Natural killer cell (primary cell): ENCODE measurements at regions not wholly inside any gene's neighbourhood (a gene's known extent, or its start where the extent isn't known, plus 50 kb on each side); places are given as distances from the start of the nearest gene placed in this dataset.

Experiments used
- ATAC-seq, 3 donors: fragments of 150-1000 bp in 2 of 3; fragments of 200-7000 bp in 1 of 3; cut with Tn5 transposase; 1 replicate in 1 of 3; 2 replicates in 2 of 3; pipeline ENCODE4 v1.10.0; 2021; ENCODE audit warnings: mild to moderate bottlenecking in 2 of 3, moderate library complexity in 2 of 3
- DNase-seq, 2 donors: peaks; one replicate each; pipeline versions ENCODE4 v3.0.0 to v3.0.0-alpha.2; 2013 to 2021; ENCODE audit warnings: mixed read lengths in 1 of 2
- H3K27ac ChIP-seq: one replicate; pipeline ENCODE4 v1.5.1; 2013; ENCODE audit warnings: mild to moderate bottlenecking, low read length
- H3K27me3 ChIP-seq: one replicate; pipeline ENCODE4 v1.6.1; 2013; ENCODE audit warnings: low read length; ENCODE audit not compliant: control insufficient read depth, insufficient read depth
- H3K36me3 ChIP-seq: one replicate; pipeline ENCODE4 v1.6.1; 2013; ENCODE audit warnings: low read length; ENCODE audit not compliant: control insufficient read depth, insufficient read depth
- H3K4me1 ChIP-seq: one replicate; pipeline ENCODE4 v1.6.1; 2013; ENCODE audit warnings: low read length; ENCODE audit not compliant: control insufficient read depth, insufficient read depth
- H3K4me3 ChIP-seq: one replicate; pipeline ENCODE4 v1.5.1; 2013; ENCODE audit warnings: low read length
- H3K9me3 ChIP-seq: one replicate; pipeline ENCODE4 v1.6.1; 2013; ENCODE audit warnings: low read length; ENCODE audit not compliant: control insufficient read depth, insufficient read depth
- H3K27ac Mint-ChIP-seq, 2 donors: one replicate each; pipeline ENCODE4 v1.8.0; 2022; ENCODE audit warnings: mild to moderate bottlenecking in 2 of 2, mixed read lengths in 2 of 2, moderate library complexity in 1 of 2
- H3K27me3 Mint-ChIP-seq, 2 donors: one replicate each; pipeline ENCODE4 v1.8.0; 2022; ENCODE audit warnings: low read depth in 2 of 2, mixed read lengths in 2 of 2
- H3K36me3 Mint-ChIP-seq: one replicate; pipeline ENCODE4 v1.8.0; 2022; ENCODE audit warnings: mixed read lengths
- H3K4me1 Mint-ChIP-seq, 2 donors: one replicate each; pipeline ENCODE4 v1.8.0; 2022; ENCODE audit warnings: mixed read lengths in 2 of 2
- H3K4me3 Mint-ChIP-seq: one replicate; pipeline ENCODE4 v1.8.0; 2022; ENCODE audit warnings: mild to moderate bottlenecking, moderate library complexity, mixed read lengths
- H3K9me3 Mint-ChIP-seq, 2 donors: one replicate each; pipeline ENCODE4 v1.8.0; 2022; ENCODE audit warnings: mixed read lengths in 2 of 2
- CTCF ChIP-seq: fragments of 200-600 bp; IDR thresholded peaks from one replicate; pipeline ENCODE4 v1.8.0; 2022; ENCODE audit warnings: antibody characterized with exemption
- WGBS: methylation state at CpG from one replicate; pipeline ENCODE4 v1.1.7; 2013; ENCODE audit warnings: missing lambda C conversion rate; ENCODE audit not compliant: insufficient coverage; 5-methylcytosine and 5-hydroxymethylcytosine counted together
- intact Hi-C: fragments of 100-400 bp; cut with micrococcal nuclease; formaldehyde crosslinking; loops from one replicate; pipeline ENCODE4 v1.14.2; 2022

GRCh38 chr2:128475427-128476211, 157.0 kb upstream of the HS6ST1 start:
- no peak overlapping the region for H3K4me3 ChIP-seq
- no peaks in the 10 kb centered on the region for H3K27me3 ChIP-seq
- Mint-ChIP-seq H3K4me1 (peaks cover 17 to 19% of the 10 kb centered on the region in 2 donors), H3K27me3 (peaks cover 0 to 6% of the 10 kb centered on the region in 2 donors), H3K36me3 (no peaks in the 10 kb centered on the region), H3K27ac (no peak overlapping the region), H3K9me3 (no peaks in the 10 kb centered on the region), H3K4me3 (no peak overlapping the region)
- no peak overlapping the region for H3K27ac ChIP-seq
- intact Hi-C loops: no loop called here
- peak in 1 of 2 donors; percentile 7 for DNase-seq
- no peak for ATAC-seq
- H3K4me1 ChIP-seq: peaks cover 16% of the 10 kb centered on the region
- 85% methylated on average over 16 of the region's 17 CpGs for WGBS
- TF ChIP-seq CTCF: no peak
- H3K9me3 ChIP-seq: peaks cover 1% of the 10 kb centered on the region
- no peaks in the 10 kb centered on the region for H3K36me3 ChIP-seq

DNA sequence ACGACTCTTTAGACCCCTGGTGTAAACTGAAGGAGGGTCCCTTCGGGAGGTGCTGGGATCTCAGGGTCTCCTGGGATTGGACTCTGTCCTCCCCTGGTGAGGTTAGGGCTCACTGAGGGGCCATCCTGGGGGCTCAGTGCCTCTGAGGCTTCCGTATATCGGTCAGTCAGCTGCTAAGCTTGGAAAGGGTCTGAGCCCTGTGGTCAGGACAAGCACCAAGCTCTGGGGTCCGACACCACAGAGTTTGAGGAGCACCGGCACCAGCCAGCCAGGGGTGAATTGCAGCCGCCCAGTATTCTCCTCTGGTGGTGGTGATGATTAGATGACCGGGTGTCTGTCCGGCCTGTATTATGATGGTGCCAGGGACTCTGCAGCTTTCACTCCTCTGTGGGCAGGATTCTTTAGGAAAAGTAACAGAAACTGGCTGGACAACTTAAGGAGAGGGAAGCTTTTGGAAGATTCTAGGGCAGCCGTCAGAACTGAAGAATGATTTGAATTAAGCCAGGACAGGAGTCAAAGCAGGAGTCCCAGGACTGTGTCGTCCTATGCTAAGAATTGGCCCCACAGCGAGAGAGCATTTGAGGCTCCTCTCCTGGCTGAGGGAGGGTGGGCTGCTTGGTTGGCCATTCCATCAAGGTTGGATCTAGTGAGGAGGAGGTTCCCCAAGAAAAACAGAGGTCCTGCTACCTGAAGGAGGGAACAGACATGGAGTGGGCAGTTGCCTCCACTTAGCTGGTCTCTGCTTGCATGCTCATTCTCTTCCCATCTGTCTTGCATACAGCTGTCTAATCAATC, 158.6 kb upstream of the HS6ST1 start:
- peaks cover 17 to 19% of the 10 kb centered on the region in 2 donors for H3K4me1 Mint-ChIP-seq
- ATAC-seq (no peak), DNase-seq (peak in 1 of 2 donors; percentile 7)
- WGBS: 88% methylated on average over 12 of the region's 12 CpGs
- Histone ChIP-seq H3K27me3 (no peaks in the 10 kb centered on the region), H3K27ac (no peak overlapping the region), H3K4me3 (no peak overlapping the region), H3K4me1 (peaks cover 16% of the 10 kb centered on the region), H3K36me3 (no peaks in the 10 kb centered on the region), H3K9me3 (no peaks in the 10 kb centered on the region)
- no peak for TF ChIP-seq CTCF
- H3K4me3 Mint-ChIP-seq: no peak overlapping the region
- intact Hi-C loops: no loop called here
- no peak overlapping the region for H3K27ac Mint-ChIP-seq
- no peaks in the 10 kb centered on the region for H3K9me3 Mint-ChIP-seq
- H3K36me3 Mint-ChIP-seq: no peaks in the 10 kb centered on the region
- peaks cover 0 to 6% of the 10 kb centered on the region in 2 donors for H3K27me3 Mint-ChIP-seq

GRCh38 chr2:128477891-128478290, 159.2 kb upstream of the HS6ST1 start:
- no peaks in the 10 kb centered on the region for H3K36me3 Mint-ChIP-seq
- Histone ChIP-seq H3K4me1 (peaks cover 16% of the 10 kb centered on the region), H3K27ac (no peak overlapping the region), H3K36me3 (no peaks in the 10 kb centered on the region), H3K27me3 (no peaks in the 10 kb centered on the region), H3K9me3 (no peaks in the 10 kb centered on the region), H3K4me3 (no peak overlapping the region)
- no peak overlapping the region for H3K4me3 Mint-ChIP-seq
- H3K9me3 Mint-ChIP-seq: no peaks in the 10 kb centered on the region
- peaks cover 16 to 17% of the 10 kb centered on the region in 2 donors for H3K4me1 Mint-ChIP-seq
- intact Hi-C loops: no loop called here
- TF ChIP-seq CTCF: no peak
- 50% methylated on average over 1 of the region's 2 CpGs for WGBS
- DNase-seq (no peak), ATAC-seq (no peak)
- peaks cover 0 to 6% of the 10 kb centered on the region in 2 donors for H3K27me3 Mint-ChIP-seq
- H3K27ac Mint-ChIP-seq: no peak overlapping the region
